ENCODE measurements at regions not wholly inside any gene's neighbourhood (a gene's known extent, or its start where the extent isn't known, plus 50 kb on each side); places are given as distances from the start of the nearest gene placed in this dataset.

- no peak for DNase-seq (ENCODE audit: extremely low spot score)
- Histone ChIP-seq H3K27me3 (peaks cover 0 to 11% (median 0%) of the 10 kb centered on the region in 4 donors), H3K9me3 (no peaks in the 10 kb centered on the region), H3K27ac (replicated peaks in 1 of 4) (no peak overlapping the region), H3K4me1 (peaks cover 10 to 14% (median 13%) of the 10 kb centered on the region in 4 donors), H3K4me3 (no peak overlapping the region), H3K36me3 (no peaks in the 10 kb centered on the region)
- intact Hi-C loops (cut with DNase I): no loop called here
- 73% methylated on average over 5 of the region's 6 CpGs for WGBS
- TF ChIP-seq POLR2AphosphoS5 (IDR thresholded peaks at IDR 0.05) (no peak), POLR2A (IDR thresholded peaks at IDR 0.05; ENCODE audit: low read depth) (no peak), EP300 (IDR thresholded peaks at IDR 0.05) (no peak), CTCF (IDR thresholded peaks at IDR 0.05) (no peak)
Measured at GRCh38 chr7:101690061-101690460, 61.0 kb upstream of the MYL10 start.

- Histone ChIP-seq H3K4me3 (no peak overlapping the region), H3K27ac (replicated peaks in 1 of 4) (no peak overlapping the region), H3K36me3 (no peaks in the 10 kb centered on the region), H3K9me3 (no peaks in the 10 kb centered on the region), H3K27me3 (peaks cover 0 to 25% (median 0%) of the 10 kb centered on the region in 4 donors), H3K4me1 (peaks cover 10 to 14% (median 13%) of the 10 kb centered on the region in 4 donors)
- 57% methylated on average over 12 of the region's 12 CpGs for WGBS
- TF ChIP-seq POLR2A (IDR thresholded peaks at IDR 0.05; ENCODE audit: low read depth) (no peak), POLR2AphosphoS5 (IDR thresholded peaks at IDR 0.05) (no peak), CTCF (IDR thresholded peaks at IDR 0.05) (no peak), EP300 (IDR thresholded peaks at IDR 0.05) (no peak)
- intact Hi-C loops (cut with DNase I): no loop called here
- DNase-seq (ENCODE audit: extremely low spot score): no peak
Measured at GRCh38 chr7:101691822-101692384, 62.8 kb upstream of the MYL10 start.

- H3K9me3 ChIP-seq: no peaks in the 10 kb centered on the region
- H3K27ac ChIP-seq (replicated peaks in 1 of 4): no peak overlapping the region
- TF ChIP-seq CTCF (IDR thresholded peaks at IDR 0.05) (no peak), POLR2A (IDR thresholded peaks at IDR 0.05; ENCODE audit: low read depth) (no peak), POLR2AphosphoS5 (IDR thresholded peaks at IDR 0.05) (no peak), EP300 (IDR thresholded peaks at IDR 0.05) (no peak)
- H3K36me3 ChIP-seq: no peaks in the 10 kb centered on the region
- no peak overlapping the region for H3K4me3 ChIP-seq
- peaks cover 0 to 36% (median 0%) of the 10 kb centered on the region in 4 donors for H3K27me3 ChIP-seq
- intact Hi-C loops (cut with DNase I): no loop called here
- 91% methylated on average over 10 of the region's 14 CpGs for WGBS
- peaks cover 2 to 5% (median 4%) of the 10 kb centered on the region in 4 donors for H3K4me1 ChIP-seq
- DNase-seq (ENCODE audit: extremely low spot score): no peak
Measured at GRCh38 chr7:101693498-101694091, 64.5 kb upstream of the MYL10 start.

DNA sequence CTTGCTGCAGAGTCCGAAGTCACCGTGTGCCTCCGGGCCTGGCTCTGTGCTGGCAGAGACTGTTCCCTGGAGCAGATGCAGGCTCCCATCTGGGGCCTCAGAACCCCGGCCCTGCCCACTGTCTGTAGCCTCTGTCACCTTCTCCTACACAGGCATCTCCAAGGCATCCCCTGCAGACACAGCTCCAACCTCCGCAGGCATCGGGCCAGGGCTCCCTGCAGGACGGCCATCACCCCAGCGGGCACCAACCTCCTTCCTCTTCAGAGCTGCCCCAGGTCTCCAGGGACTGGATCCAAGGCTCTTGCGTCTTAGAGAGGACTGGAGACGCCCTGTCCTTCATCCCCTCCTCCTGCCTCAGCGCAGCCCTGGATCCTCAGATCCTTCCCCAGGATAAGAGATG lies 69.9 kb upstream of the MYL10 start:
- Histone ChIP-seq H3K9me3 (no peaks in the 10 kb centered on the region), H3K36me3 (no peaks in the 10 kb centered on the region), H3K4me1 (no peaks in the 10 kb centered on the region), H3K27me3 (peaks cover 0 to 50% (median 0%) of the 10 kb centered on the region in 4 donors), H3K27ac (replicated peaks in 1 of 4) (no peak overlapping the region), H3K4me3 (no peak overlapping the region)
- WGBS: 77% methylated on average over 10 of the region's 11 CpGs
- DNase-seq (ENCODE audit: extremely low spot score): no peak
- no peak for TF ChIP-seq CTCF (IDR thresholded peaks at IDR 0.05)
- TF ChIP-seq POLR2A (IDR thresholded peaks at IDR 0.05; ENCODE audit: low read depth): no peak
- TF ChIP-seq POLR2AphosphoS5 (IDR thresholded peaks at IDR 0.05): no peak
- TF ChIP-seq EP300 (IDR thresholded peaks at IDR 0.05): no peak
- intact Hi-C loops (cut with DNase I): no loop called here

Measured in esophagus muscularis mucosa (tissue), 4 donors.